A673 (cell line): ENCODE measurements at regions not wholly inside any gene's neighbourhood (a gene's known extent, or its start where the extent isn't known, plus 50 kb on each side); places are given as distances from the start of the nearest gene placed in this dataset.

ENCODE experiments used
- BruUV-seq: library from RNA; stranded (reverse); fragments of 400-500 nt; replicated peaks from 2 replicates; lab custom pipeline; 2021; lab: Mats Ljungman, UMichigan
- CTCF ChIA-PET: fragments of 300-600 bp; sonication (Branson Sonifier 250); formaldehyde crosslinking; loops from one replicate; lab custom pipeline; 2022; ENCODE audit warnings: antibody characterized with exemption; lab: Charles Lee
- POLR2A ChIA-PET: fragments of 300-600 bp; sonication (Branson Sonifier 250); formaldehyde crosslinking; loops from one replicate; lab custom pipeline; 2022; ENCODE audit warnings: antibody characterized with exemption; ENCODE audit not compliant: low non-redundant PET; lab: Charles Lee
- DNase-seq: peaks from one replicate; pipeline ENCODE4 v3.0.0-alpha.2; 2015; ENCODE audit warnings: low spot score
- H3K27ac ChIP-seq: fragments of 200-600 bp; sonication (generic); 2 replicates; pipeline ENCODE4 v1.5.1; 2016; ENCODE audit warnings: mixed run types, low read depth, mild to moderate bottlenecking, mixed read lengths, antibody characterized with exemption, low read length; ENCODE audit not compliant: poor library complexity, severe bottlenecking
- H3K27me3 ChIP-seq: fragments of 200-600 bp; sonication (generic); replicated peaks from 2 replicates; pipeline ENCODE4 v1.6.1; 2017; ENCODE audit warnings: mixed run types, low read depth, mild to moderate bottlenecking, mixed read lengths, antibody characterized with exemption, low read length; ENCODE audit not compliant: insufficient read depth, poor library complexity
- H3K36me3 ChIP-seq: fragments of 200-600 bp; sonication (generic); 2 replicates; pipeline ENCODE4 v1.6.1; 2016; ENCODE audit warnings: mixed run types, mild to moderate bottlenecking, mixed read lengths, antibody characterized with exemption, low read length; ENCODE audit not compliant: insufficient read depth, poor library complexity, severe bottlenecking
- H3K4me1 ChIP-seq: fragments of 200-600 bp; sonication (generic); 2 replicates; pipeline ENCODE4 v1.6.1; 2017; ENCODE audit warnings: mixed run types, mild to moderate bottlenecking, mixed read lengths, antibody characterized with exemption, low read length; ENCODE audit not compliant: insufficient read depth, poor library complexity, severe bottlenecking
- H3K4me3 ChIP-seq: fragments of 200-600 bp; sonication (generic); 2 replicates; pipeline ENCODE4 v1.5.1; 2016; ENCODE audit warnings: low read depth, mixed run types, mild to moderate bottlenecking, mixed read lengths, low read length; ENCODE audit not compliant: poor library complexity, severe bottlenecking
- H3K9me3 ChIP-seq: fragments of 200-600 bp; sonication (generic); 2 replicates; pipeline ENCODE4 v1.6.1; 2016; ENCODE audit warnings: mixed run types, low read depth, mild to moderate bottlenecking, mixed read lengths, antibody characterized with exemption, low read length; ENCODE audit not compliant: poor library complexity, severe bottlenecking
- CTCF ChIP-seq: fragments of 300-800, 200-600 bp; sonication (generic); conservative IDR thresholded peaks from 2 replicates; pipeline ENCODE4 v1.5.1; 2017; ENCODE audit warnings: low read depth, mild to moderate bottlenecking, antibody characterized with exemption, low read length, moderate library complexity, mixed read lengths
- EZH2 ChIP-seq: fragments of 200-600 bp; sonication (generic); IDR thresholded peaks from 2 replicates; pipeline ENCODE4 v1.6.1; 2017; ENCODE audit warnings: borderline replicate concordance, low read depth, mild to moderate bottlenecking, mixed read lengths, antibody characterized with exemption, low read length; ENCODE audit not compliant: poor library complexity, severe bottlenecking
- intact Hi-C: fragments of 100-400 bp; cut with micrococcal nuclease; formaldehyde crosslinking; loops from one replicate; pipeline ENCODE4 v1.10.0; 2022; ENCODE audit not compliant: unreplicated experiment

GRCh38 chr14:98858561-98858960, 413.4 kb downstream of the BCL11B start:
- BruUV-seq, result no TSS peak
- ChIA-PET CTCF (no interaction called here), POLR2A (no interaction called here)
- no peak overlapping the region for H3K27ac ChIP-seq
- H3K36me3 ChIP-seq, result no peaks in the 10 kb centered on the region
- H3K9me3 ChIP-seq, result no peaks in the 10 kb centered on the region
- peaks cover 5% of the 10 kb centered on the region for H3K27me3 ChIP-seq
- H3K4me3 ChIP-seq, result no peak overlapping the region
- TF ChIP-seq CTCF, result no peak
- intact Hi-C loops, result no loop called here
- H3K4me1 ChIP-seq, result no peaks in the 10 kb centered on the region
- no peak for DNase-seq

DNA sequence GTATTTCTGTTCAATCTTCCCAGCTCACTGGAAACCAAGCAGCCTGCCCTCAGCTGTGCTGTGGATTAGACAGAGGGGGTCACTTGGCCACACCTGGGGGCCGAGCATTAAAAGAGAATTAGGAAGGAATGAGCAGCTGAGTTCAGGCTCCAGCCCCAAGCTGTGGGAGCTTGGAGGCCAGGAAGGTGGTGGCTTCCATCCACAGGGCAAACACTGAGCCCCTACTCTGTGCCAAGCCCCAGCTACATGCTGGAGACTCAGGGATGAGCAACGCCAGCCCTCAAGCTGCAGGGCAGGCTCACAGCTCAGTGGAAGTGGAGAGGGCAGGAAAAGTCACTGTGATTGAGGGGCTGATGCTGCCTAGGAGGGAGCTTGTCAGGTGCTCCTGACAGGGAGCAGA, 412.7 kb downstream of the BCL11B start:
- H3K27me3 ChIP-seq, result peaks cover 5% of the 10 kb centered on the region
- CTCF ChIA-PET, result no interaction called here
- no peak for DNase-seq
- POLR2A ChIA-PET, result no interaction called here
- H3K36me3 ChIP-seq, result no peaks in the 10 kb centered on the region
- no peaks in the 10 kb centered on the region for H3K4me1 ChIP-seq
- BruUV-seq, result no TSS peak
- intact Hi-C loops, result no loop called here
- H3K9me3 ChIP-seq, result no peaks in the 10 kb centered on the region
- H3K27ac ChIP-seq, result no peak overlapping the region
- no peak overlapping the region for H3K4me3 ChIP-seq
- TF ChIP-seq CTCF (no peak), EZH2 (no peak)

- DNase-seq, result no peak
- H3K4me3 ChIP-seq, result no peak overlapping the region
- no peaks in the 10 kb centered on the region for H3K9me3 ChIP-seq
- H3K36me3 ChIP-seq, result no peaks in the 10 kb centered on the region
- no TSS peak for BruUV-seq
- no peak for TF ChIP-seq EZH2
- no peak for TF ChIP-seq CTCF
- no peaks in the 10 kb centered on the region for H3K4me1 ChIP-seq
- no peaks in the 10 kb centered on the region for H3K27me3 ChIP-seq
- CTCF ChIA-PET, result no interaction called here
- POLR2A ChIA-PET, result no interaction called here
- intact Hi-C loops, result no loop called here
- H3K27ac ChIP-seq, result no peak overlapping the region
Observed at GRCh38 chr14:98864211-98864610, 407.8 kb downstream of the BCL11B start.
